Astrocyte (in vitro differentiated cells and primary cell): ENCODE measurements at regions not wholly inside any gene's neighbourhood (a gene's known extent, or its start where the extent isn't known, plus 50 kb on each side); places are given as distances from the start of the nearest gene placed in this dataset.
A peak's percentile ranks its signal among the peaks of the same experiment; 100 is the strongest.

Experiments
- DNase-seq: peaks from one replicate; pipeline ENCODE4 v3.0.0-alpha.2; 2010; ENCODE audit warnings: low read depth
- FAIRE-seq: peaks from 2 replicates; lab custom pipeline; 2011; peaks lifted over from hg19 to GRCh38; lab: Jason Lieb, UNC
- H2AFZ ChIP-seq: 2 replicates; pipeline ENCODE4 v1.6.0; 2012; ENCODE audit warnings: low read depth, low read length, inconsistent platforms
- H3K27ac ChIP-seq: 2 replicates; pipeline ENCODE4 v1.5.1; 2011; ENCODE audit warnings: low read depth, low read length, inconsistent platforms
- H3K27me3 ChIP-seq: 2 replicates; pipeline ENCODE4 v1.6.0; 2011; ENCODE audit warnings: low read length, inconsistent platforms; ENCODE audit not compliant: insufficient read depth
- H3K36me3 ChIP-seq: 2 replicates; pipeline ENCODE4 v1.5.1; 2011; ENCODE audit warnings: low read length, inconsistent platforms; ENCODE audit not compliant: insufficient read depth
- H3K4me1 ChIP-seq: 2 replicates; pipeline ENCODE4 v1.5.1; 2011; ENCODE audit warnings: low read length, inconsistent platforms; ENCODE audit not compliant: insufficient read depth
- H3K4me2 ChIP-seq: 2 replicates; pipeline ENCODE4 v1.6.0; 2012; ENCODE audit warnings: low read length, inconsistent platforms
- H3K4me3 ChIP-seq: 2 replicates; pipeline ENCODE4 v1.5.1; 2011; ENCODE audit warnings: low read depth, mild to moderate bottlenecking, low read length, inconsistent platforms; ENCODE audit not compliant: insufficient read depth
- H3K79me2 ChIP-seq: 2 replicates; pipeline ENCODE4 v1.6.0; 2012; ENCODE audit warnings: mild to moderate bottlenecking, low read length, inconsistent platforms; ENCODE audit not compliant: insufficient read depth
- H3K9ac ChIP-seq: 2 replicates; pipeline ENCODE4 v1.6.0; 2012; ENCODE audit warnings: mild to moderate bottlenecking, low read length, inconsistent platforms
- H3K9me3 ChIP-seq: 2 replicates; pipeline ENCODE4 v1.5.1; 2012; ENCODE audit warnings: low read depth, mild to moderate bottlenecking, low read length, inconsistent platforms; ENCODE audit not compliant: insufficient read depth
- H4K20me1 ChIP-seq: 2 replicates; pipeline ENCODE4 v1.6.0; 2012; ENCODE audit warnings: low read length, inconsistent platforms; ENCODE audit not compliant: insufficient read depth
- H3K27ac Mint-ChIP-seq: one replicate; pipeline ENCODE4 v1.8.0; 2021; ENCODE audit warnings: mild to moderate bottlenecking, mixed read lengths; ENCODE audit not compliant: unreplicated experiment
- H3K27me3 Mint-ChIP-seq: one replicate; pipeline ENCODE4 v1.8.0; 2021; ENCODE audit warnings: low read depth, mixed read lengths; ENCODE audit not compliant: unreplicated experiment
- H3K36me3 Mint-ChIP-seq: one replicate; pipeline ENCODE4 v1.8.0; 2021; ENCODE audit warnings: low read depth, mixed read lengths; ENCODE audit not compliant: unreplicated experiment
- H3K4me1 Mint-ChIP-seq: one replicate; pipeline ENCODE4 v1.8.0; 2021; ENCODE audit warnings: low read depth, mixed read lengths; ENCODE audit not compliant: unreplicated experiment
- H3K4me3 Mint-ChIP-seq: one replicate; pipeline ENCODE4 v1.8.0; 2021; ENCODE audit warnings: mild to moderate bottlenecking, moderate library complexity, mixed read lengths; ENCODE audit not compliant: unreplicated experiment
- H3K9me3 Mint-ChIP-seq: one replicate; pipeline ENCODE4 v1.8.0; 2021; ENCODE audit warnings: mild to moderate bottlenecking, mixed read lengths; ENCODE audit not compliant: unreplicated experiment
- CTCF ChIP-seq: IDR thresholded peaks from 2 replicates; pipeline ENCODE4 v1.5.1; 2011; ENCODE audit warnings: low read depth, mild to moderate bottlenecking, inconsistent platforms, low read length, moderate library complexity; ENCODE audit not compliant: insufficient read depth
- EZH2 ChIP-seq: IDR thresholded peaks from 2 replicates; pipeline ENCODE4 v1.6.1; 2012; ENCODE audit warnings: mild to moderate bottlenecking, low read length, inconsistent platforms; ENCODE audit not compliant: insufficient read depth

GRCh38 chr12:46560874-46561273 is 188.3 kb upstream of the SLC38A2 start:
- H3K36me3 ChIP-seq: no peaks in the 10 kb centered on the region
- no peak overlapping the region for H3K27ac Mint-ChIP-seq
- H3K4me1 ChIP-seq: peaks cover 23% of the 10 kb centered on the region
- FAIRE-seq (peak; percentile 5), DNase-seq (no peak)
- no peaks in the 10 kb centered on the region for H4K20me1 ChIP-seq
- H3K27me3 ChIP-seq: no peaks in the 10 kb centered on the region
- H3K27me3 Mint-ChIP-seq: no peaks in the 10 kb centered on the region
- H3K4me1 Mint-ChIP-seq: peaks cover 20% of the 10 kb centered on the region
- H3K9me3 Mint-ChIP-seq: peaks cover 3% of the 10 kb centered on the region
- H3K36me3 Mint-ChIP-seq: no peaks in the 10 kb centered on the region
- no peaks in the 10 kb centered on the region for H3K79me2 ChIP-seq
- no peak overlapping the region for H3K27ac ChIP-seq
- H3K9ac ChIP-seq: no peak overlapping the region
- H3K4me3 Mint-ChIP-seq: no peak overlapping the region
- no peak overlapping the region for H3K4me3 ChIP-seq
- H3K9me3 ChIP-seq: no peaks in the 10 kb centered on the region
- H2AFZ ChIP-seq: no peak overlapping the region
- no peak overlapping the region for H3K4me2 ChIP-seq
- TF ChIP-seq CTCF (no peak), EZH2 (no peak)

- Histone ChIP-seq H3K27me3 (no peaks in the 10 kb centered on the region), H3K27ac (no peak overlapping the region), H3K36me3 (no peaks in the 10 kb centered on the region), H3K4me3 (no peak overlapping the region), H3K4me2 (no peak overlapping the region), H3K4me1 (peaks cover 31% of the 10 kb centered on the region), H3K9me3 (no peaks in the 10 kb centered on the region), H3K9ac (no peak overlapping the region), H4K20me1 (no peaks in the 10 kb centered on the region), H3K79me2 (no peaks in the 10 kb centered on the region), H2AFZ (no peak overlapping the region)
- Mint-ChIP-seq H3K4me3 (no peak overlapping the region), H3K9me3 (peaks cover 3% of the 10 kb centered on the region), H3K27ac (no peak overlapping the region), H3K4me1 (peaks cover 26% of the 10 kb centered on the region), H3K36me3 (no peaks in the 10 kb centered on the region), H3K27me3 (no peaks in the 10 kb centered on the region)
- FAIRE-seq (no peak), DNase-seq (no peak)
- TF ChIP-seq EZH2: no peak
- TF ChIP-seq CTCF: no peak
Measured at GRCh38 chr12:46560089-46560488, 187.5 kb upstream of the SLC38A2 start.

- Mint-ChIP-seq H3K9me3 (peaks cover 3% of the 10 kb centered on the region), H3K4me1 (peaks cover 31% of the 10 kb centered on the region), H3K27ac (no peak overlapping the region), H3K4me3 (no peak overlapping the region), H3K36me3 (no peaks in the 10 kb centered on the region), H3K27me3 (no peaks in the 10 kb centered on the region)
- TF ChIP-seq CTCF: no peak
- no peak for TF ChIP-seq EZH2
- Histone ChIP-seq H3K36me3 (no peaks in the 10 kb centered on the region), H3K27ac (no peak overlapping the region), H3K4me1 (peaks cover 35% of the 10 kb centered on the region), H3K27me3 (no peaks in the 10 kb centered on the region), H3K9ac (no peak overlapping the region), H3K9me3 (no peaks in the 10 kb centered on the region), H3K4me3 (no peak overlapping the region), H4K20me1 (no peaks in the 10 kb centered on the region), H3K79me2 (no peaks in the 10 kb centered on the region), H3K4me2 (no peak overlapping the region), H2AFZ (no peak overlapping the region)
- peak; percentile 71 for DNase-seq
- FAIRE-seq: no peak
Measured at GRCh38 chr12:46559311-46559710, 186.7 kb upstream of the SLC38A2 start.
